NCI-H2196 (cell line): ENCODE measurements at regions not wholly inside any gene's neighbourhood (a gene's known extent, or its start where the extent isn't known, plus 50 kb on each side); places are given as distances from the start of the nearest gene placed in this dataset.

Experiments used
- DNase-seq: peaks from one replicate; lab custom pipeline; 2025; ENCODE audit not compliant: unreplicated experiment; lab: John Stamatoyannopoulos, UW

DNA sequence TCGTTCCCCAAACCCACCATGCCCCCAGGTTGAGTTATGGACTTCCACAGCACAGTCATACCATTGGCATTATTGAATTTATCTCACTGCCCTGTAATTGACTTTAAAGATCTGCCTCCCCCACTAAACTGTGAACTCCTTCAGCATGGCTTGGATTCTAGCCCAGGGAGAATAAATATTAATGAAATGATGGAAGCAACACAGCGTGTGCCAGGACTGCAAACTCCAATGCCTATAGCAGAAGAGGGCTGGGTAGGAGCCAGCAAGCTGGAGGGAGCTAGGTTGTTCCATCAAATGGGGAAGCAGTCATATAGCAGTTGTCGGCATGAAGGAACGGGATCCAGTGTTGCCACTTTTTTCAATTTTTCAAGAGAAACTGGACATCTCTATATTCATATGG is 69.0 kb upstream of the MSX2 start:
- DNase-seq: no peak

DNA sequence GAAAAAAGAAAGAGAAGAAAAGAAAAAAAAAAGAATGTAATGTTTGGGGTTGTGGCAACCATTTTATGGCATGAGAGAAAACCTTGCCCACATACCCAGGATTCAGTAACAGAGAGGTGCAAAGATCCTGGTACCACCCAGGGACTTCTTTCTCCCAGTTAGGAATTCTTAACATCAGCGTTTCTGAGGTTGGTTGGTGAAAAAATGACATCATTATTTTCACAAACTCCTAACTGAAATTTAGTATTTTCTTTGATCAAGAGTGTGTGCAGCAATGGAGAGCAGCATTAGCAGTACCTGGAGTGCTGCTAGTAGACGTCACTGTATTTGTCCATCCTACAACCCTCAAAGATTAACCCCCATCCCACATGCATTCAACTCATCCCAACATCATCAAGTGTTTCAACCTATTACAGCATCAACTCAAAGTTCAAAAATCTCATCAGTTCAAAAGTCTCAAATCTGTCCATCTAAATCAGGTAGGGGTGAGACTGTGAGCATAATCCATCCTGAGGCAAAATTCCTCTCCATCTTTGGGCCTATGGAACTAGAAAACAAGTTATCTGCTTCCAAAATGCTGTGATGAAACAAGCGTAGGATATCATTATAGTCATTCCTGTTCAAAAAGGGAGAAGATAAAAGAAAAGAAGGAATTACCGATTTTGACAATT is 60.1 kb upstream of the MSX2 start:
- no peak for DNase-seq

DNA sequence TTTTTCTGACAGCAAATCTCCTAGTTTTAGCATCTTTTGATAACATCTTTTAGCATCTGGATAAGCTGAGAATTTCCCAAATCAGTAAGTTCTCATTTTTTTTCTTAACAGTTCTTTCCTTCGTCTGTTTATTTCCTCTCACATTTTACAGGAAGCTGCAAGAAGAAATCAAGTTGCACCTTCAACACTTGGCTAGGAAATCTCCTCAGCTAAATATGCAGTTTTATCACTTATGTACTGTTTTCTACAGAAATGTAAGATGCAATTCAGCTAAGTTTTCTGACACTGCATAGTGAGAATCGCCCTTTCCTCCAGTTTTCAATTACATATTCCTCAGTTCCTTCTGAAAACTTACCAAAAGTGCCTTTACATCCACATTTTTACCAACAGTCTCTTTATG is 59.0 kb upstream of the MSX2 start:
- DNase-seq: no peak

DNA sequence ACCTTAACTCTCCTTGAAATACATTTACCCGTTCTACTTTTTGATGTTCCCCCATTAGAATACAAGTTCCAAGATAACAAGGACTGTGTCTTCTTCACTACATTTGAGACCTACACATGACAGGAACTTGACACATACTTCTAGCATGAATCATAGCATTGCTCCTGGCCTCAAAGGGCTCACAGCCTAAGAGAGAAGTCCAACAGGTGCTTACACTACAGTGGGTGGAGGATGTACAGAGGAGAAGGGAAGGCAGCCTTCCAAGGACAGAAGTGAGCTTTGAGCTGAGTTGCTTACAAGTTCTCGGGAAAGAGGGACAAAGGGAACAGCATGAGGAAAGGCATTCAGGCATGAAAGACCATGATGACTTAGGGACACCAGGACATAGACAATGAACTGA is 56.9 kb upstream of the MSX2 start:
- DNase-seq: no peak

DNA sequence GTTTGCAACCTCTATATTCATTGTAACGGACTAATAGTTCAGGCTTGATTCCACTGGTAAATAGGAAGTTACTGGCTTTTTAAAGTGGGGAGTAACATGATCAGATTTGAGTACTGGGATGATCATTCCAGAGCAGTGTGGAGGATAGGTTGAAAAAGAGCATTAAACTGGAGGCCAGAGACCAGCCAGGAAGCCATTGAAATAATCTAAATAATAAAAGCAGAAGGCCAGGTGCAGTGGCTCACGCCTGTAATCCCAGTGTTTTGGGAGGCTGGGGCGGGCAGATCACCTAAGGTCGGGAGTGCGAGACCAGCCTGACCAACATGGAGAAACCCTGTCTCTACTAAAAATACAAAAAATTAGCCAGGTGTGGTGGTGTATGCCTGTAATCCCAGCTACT is 56.0 kb upstream of the MSX2 start:
- DNase-seq: no peak
